VCaP (cell line): ENCODE measurements at regions not wholly inside any gene's neighbourhood (a gene's known extent, or its start where the extent isn't known, plus 50 kb on each side); places are given as distances from the start of the nearest gene placed in this dataset.
A peak's percentile ranks its signal among the peaks of the same experiment; 100 is the strongest.

Source experiments
- H3K27ac ChIP-seq: fragments of 450-650 bp; 2 replicates; pipeline ENCODE4 v1.5.1; 2017
- TF ChIP-seq, protein P1 (sequence below): fragments of 450-650 bp; conservative IDR thresholded peaks from 2 replicates; pipeline ENCODE4 v1.5.1; 2017; ENCODE audit warnings: mild to moderate bottlenecking, moderate library complexity

DNA sequence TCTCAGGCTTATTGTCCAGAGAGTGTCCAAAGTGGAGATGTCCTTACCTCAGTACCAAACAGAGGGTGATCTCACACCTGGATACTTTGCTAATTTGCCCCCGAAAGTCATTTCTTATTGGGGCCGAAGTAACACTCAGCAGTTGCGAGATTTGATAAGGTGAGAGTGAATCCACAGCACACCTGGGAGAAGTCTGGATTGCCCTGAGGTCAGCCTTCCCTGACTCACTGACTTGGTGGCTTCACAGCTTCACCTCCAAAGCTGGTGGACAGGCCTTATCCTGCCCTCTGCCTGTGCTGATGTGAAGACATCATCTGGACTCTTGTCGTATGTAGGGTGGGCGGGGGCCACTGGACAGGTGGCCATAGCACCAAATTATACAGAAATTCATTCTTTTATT, 101.9 kb upstream of the ARMC2 start:
- TF ChIP-seq, protein P1, sequence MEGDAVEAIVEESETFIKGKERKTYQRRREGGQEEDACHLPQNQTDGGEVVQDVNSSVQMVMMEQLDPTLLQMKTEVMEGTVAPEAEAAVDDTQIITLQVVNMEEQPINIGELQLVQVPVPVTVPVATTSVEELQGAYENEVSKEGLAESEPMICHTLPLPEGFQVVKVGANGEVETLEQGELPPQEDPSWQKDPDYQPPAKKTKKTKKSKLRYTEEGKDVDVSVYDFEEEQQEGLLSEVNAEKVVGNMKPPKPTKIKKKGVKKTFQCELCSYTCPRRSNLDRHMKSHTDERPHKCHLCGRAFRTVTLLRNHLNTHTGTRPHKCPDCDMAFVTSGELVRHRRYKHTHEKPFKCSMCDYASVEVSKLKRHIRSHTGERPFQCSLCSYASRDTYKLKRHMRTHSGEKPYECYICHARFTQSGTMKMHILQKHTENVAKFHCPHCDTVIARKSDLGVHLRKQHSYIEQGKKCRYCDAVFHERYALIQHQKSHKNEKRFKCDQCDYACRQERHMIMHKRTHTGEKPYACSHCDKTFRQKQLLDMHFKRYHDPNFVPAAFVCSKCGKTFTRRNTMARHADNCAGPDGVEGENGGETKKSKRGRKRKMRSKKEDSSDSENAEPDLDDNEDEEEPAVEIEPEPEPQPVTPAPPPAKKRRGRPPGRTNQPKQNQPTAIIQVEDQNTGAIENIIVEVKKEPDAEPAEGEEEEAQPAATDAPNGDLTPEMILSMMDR: no peak
- no peak overlapping the region for H3K27ac ChIP-seq

DNA sequence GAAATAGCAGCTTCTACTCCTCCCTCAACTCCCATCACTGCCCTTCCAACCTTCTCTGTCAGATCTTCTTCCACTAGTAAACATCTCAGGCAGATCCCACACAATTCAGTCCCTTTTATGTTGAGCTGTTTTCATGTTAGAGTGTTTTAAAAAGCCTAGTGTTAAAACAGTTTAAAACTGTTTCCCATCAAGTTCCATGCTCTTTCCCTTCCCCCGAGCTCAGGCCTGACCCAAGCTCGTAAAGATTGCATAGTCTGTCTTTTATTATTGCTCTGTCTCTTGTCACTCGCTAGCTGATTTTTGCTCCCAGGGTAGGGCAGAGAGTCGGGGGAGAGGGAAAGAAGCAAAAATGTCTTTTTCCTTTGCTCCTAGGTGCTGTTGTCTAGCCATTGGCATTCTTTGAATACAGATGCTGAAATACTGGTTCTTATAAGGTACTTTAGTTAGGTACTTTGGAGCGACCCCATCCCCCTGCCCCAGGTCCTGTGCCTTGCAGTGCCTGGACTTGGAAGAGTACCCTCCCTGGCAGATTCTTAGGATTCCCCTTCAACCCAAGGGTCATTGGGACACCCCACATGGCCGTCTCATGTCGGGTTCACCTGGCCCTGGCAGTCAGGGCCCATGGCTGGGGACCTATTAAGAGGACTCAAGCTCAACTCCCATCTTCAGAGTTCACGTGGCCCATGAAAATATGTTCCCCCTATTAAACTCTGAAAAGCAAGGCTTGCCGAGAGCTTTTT, 101.2 kb upstream of the ARMC2 start:
- TF ChIP-seq, protein P1: no peak
- H3K27ac ChIP-seq: no peak overlapping the region

DNA sequence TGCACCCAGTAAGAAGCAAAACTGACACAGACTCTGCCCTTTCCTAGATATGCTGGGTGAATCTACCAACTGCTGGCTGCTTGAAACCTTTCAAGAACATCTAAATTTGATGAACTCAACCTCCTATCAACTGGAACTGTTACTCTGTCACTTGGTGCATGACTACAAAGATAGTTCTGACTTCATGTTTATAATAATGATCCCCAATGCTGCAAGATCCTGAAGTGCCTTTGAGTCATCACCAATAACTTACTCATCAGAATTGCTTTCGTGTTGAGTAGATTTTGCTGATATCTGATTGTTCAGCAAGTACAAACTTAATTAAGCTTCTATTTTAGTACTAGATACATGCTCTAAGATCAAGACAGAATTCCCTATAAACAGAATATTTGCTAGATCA, 100.2 kb upstream of the ARMC2 start:
- TF ChIP-seq, protein P1: no peak
- no peak overlapping the region for H3K27ac ChIP-seq

DNA sequence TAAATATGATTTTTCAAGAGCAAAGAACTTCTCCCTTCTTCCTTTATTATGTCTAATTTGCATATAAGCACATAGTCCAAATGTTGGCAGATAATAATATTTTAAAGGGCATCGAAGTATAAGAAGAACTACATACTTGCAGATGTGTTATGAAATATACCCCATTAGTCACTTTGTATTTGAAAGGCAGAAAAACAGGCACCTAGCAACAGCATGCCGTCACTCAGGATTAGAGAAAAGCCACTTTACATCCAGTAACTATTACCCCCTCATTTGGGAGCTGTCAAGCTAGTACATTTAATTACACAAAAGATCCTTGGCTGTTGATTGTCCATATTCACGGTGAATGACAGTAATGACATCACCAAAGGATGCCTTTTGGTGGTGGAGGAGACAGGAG, 99.3 kb upstream of the ARMC2 start:
- TF ChIP-seq, protein P1: no peak
- no peak overlapping the region for H3K27ac ChIP-seq

DNA sequence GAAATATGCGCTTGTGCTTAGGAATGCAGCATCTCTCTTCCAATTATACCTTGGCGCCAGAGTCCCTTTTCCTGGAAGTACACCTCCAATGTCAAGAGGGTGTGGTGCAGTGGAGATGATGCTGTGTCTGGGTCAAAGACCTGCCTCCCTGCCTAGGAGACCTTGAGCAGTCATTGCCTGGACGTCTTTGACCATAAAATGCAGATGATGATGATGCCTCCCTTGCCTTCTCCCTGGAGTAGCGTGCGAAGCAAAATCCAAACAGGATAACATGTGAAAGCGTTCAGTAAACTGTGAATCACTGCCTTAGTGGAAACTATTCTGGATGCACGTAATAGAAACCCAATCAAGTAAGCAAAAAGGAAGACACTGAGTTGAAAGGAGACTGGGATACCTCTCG, 97.4 kb upstream of the ARMC2 start:
- no peak overlapping the region for H3K27ac ChIP-seq
- TF ChIP-seq, protein P1: no peak

DNA sequence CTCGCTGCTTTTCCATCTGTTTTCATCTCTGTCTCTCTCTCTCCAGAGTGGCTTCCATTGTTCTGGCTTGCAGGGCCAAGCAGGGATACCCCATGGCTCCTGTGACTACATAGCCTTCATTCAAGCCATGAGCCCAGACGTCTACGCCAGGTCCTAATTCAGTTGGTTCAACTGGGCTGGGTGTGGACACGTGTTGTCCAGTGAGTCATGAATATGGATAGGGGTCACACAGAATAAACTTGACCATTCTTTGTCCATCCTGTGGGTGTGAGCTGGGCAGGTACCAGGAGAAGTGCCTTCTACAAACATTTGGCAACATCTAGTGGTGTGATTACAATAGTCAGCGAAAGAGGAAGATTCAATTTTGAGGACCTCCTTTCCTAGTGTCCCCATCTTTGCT, 96.9 kb upstream of the ARMC2 start:
- H3K27ac ChIP-seq: peak overlapping the region; percentile 73
- TF ChIP-seq, protein P1: no peak

DNA sequence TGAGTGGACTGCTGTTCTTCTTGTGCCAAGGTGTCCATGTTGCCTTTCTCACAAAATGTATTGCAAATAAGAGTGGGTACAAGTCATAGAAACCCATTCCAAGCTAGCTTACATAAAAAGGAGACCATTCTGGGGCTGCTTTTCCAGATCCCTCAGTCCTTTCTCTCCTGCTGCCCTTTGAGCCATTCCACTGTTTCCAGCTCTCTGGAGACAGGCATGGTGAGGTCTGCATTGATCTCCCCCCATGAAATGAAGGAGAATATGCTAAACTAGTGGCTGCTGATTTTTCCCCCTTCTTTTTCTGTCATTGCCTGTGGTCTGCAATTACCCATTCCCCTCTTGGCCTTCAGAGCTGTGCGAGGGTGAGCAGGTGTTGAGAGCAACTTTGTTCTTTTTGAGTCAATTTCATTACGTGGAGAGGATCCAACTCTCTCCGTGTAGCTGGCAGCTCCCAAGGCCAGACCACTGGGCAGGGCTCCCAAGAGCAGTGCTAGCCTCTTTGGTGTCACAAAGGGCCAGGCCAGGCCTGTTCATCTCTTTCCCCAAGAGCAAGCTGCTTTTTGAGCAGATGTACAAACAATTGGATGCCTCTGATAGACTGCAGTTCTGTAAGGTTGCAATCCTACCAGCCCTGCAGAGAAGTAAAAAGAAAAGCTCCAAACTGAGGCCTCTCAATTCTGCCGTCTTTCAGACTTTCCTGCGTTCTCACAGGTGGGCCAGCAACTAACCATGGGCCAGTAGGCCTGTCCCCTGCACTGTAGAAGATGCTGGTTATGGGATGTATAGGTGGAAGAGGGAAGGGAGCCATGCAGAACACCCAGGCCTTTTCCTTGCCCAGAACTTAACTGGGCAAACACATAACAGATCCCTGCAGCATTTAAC, 96.1 kb upstream of the ARMC2 start:
- TF ChIP-seq, protein P1: no peak

More for the DNA sequence above, 96.1 kb upstream of the ARMC2 start:
- peak overlapping the region; percentile 73 for H3K27ac ChIP-seq
